GM23338 (cell line): ENCODE measurements at regions not wholly inside any gene's neighbourhood (a gene's known extent, or its start where the extent isn't known, plus 50 kb on each side); places are given as distances from the start of the nearest gene placed in this dataset.

Experiments
- ATAC-seq: fragments of 200-7000 bp; cut with Tn5 transposase; 3 replicates; pipeline ENCODE4 v1.9.1; 2020
- DNase-seq: peaks from one replicate; pipeline ENCODE4 v3.0.0-alpha.2; 2015; ENCODE audit warnings: low spot score
- H2AFZ ChIP-seq: fragments of 200-600 bp; sonication (generic); 2 replicates; pipeline ENCODE4 v1.8.0; 2016; ENCODE audit warnings: antibody characterized with exemption, mild to moderate bottlenecking, moderate library complexity
- H3F3A ChIP-seq: fragments of 200-600 bp; sonication (generic); replicated peaks from 2 replicates; pipeline ENCODE4 v1.8.0; 2017; ENCODE audit warnings: antibody characterized with exemption, mixed run types, low read depth
- H3K27ac ChIP-seq: fragments of 200-600 bp; sonication (generic); 2 replicates; pipeline ENCODE4 v1.6.1; 2016; ENCODE audit warnings: low read depth
- H3K27me3 ChIP-seq: fragments of 200-600 bp; sonication (generic); 2 replicates; pipeline ENCODE4 v1.8.0; 2016; ENCODE audit warnings: mild to moderate bottlenecking, mixed run types, moderate library complexity; ENCODE audit not compliant: insufficient read depth
- H3K36me3 ChIP-seq: fragments of 200-600 bp; sonication (generic); 2 replicates; pipeline ENCODE4 v1.8.0; 2016; ENCODE audit warnings: mild to moderate bottlenecking; ENCODE audit not compliant: insufficient read depth
- H3K4me1 ChIP-seq: fragments of 200-600 bp; sonication (generic); 2 replicates; pipeline ENCODE4 v1.8.0; 2016; ENCODE audit warnings: mild to moderate bottlenecking, moderate library complexity; ENCODE audit not compliant: insufficient read depth
- H3K4me2 ChIP-seq: fragments of 200-600 bp; sonication (generic); 2 replicates; pipeline ENCODE4 v1.7.1; 2017; ENCODE audit warnings: mixed run types
- H3K4me3 ChIP-seq: fragments of 200-600 bp; sonication (generic); 2 replicates; pipeline ENCODE4 v1.6.1; 2016; ENCODE audit warnings: mixed run types
- H3K79me2 ChIP-seq: fragments of 200-600 bp; sonication (generic); replicated peaks from 2 replicates; pipeline ENCODE4 v1.8.0; 2017; ENCODE audit warnings: mild to moderate bottlenecking; ENCODE audit not compliant: insufficient read depth
- H3K9me2 ChIP-seq: fragments of 200-600 bp; sonication (generic); 2 replicates; pipeline ENCODE4 v1.8.0; 2017; ENCODE audit not compliant: insufficient read depth
- H4K20me1 ChIP-seq: fragments of 200-600 bp; sonication (generic); replicated peaks from 2 replicates; pipeline ENCODE4 v1.8.0; 2017; ENCODE audit warnings: mild to moderate bottlenecking; ENCODE audit not compliant: insufficient read depth
- H3K27ac Mint-ChIP-seq: 2 replicates; pipeline ENCODE4 v1.8.0; 2020; ENCODE audit warnings: inconsistent platforms, mild to moderate bottlenecking, moderate library complexity, mixed read lengths
- H3K27me3 Mint-ChIP-seq: 3 replicates; pipeline ENCODE4 v1.8.0; 2022; ENCODE audit warnings: low read depth, mild to moderate bottlenecking, moderate library complexity, mixed read lengths, inconsistent platforms; ENCODE audit not compliant: insufficient read depth, poor library complexity
- H3K36me3 Mint-ChIP-seq: 3 replicates; pipeline ENCODE4 v1.8.0; 2021; ENCODE audit warnings: low read depth, mild to moderate bottlenecking, inconsistent platforms, moderate library complexity, mixed read lengths
- H3K4me1 Mint-ChIP-seq: 3 replicates; pipeline ENCODE4 v1.8.0; 2020; ENCODE audit warnings: mild to moderate bottlenecking, inconsistent platforms, mixed read lengths
- H3K4me3 Mint-ChIP-seq: 3 replicates; pipeline ENCODE4 v1.8.0; 2021; ENCODE audit warnings: moderate library complexity, mild to moderate bottlenecking, inconsistent platforms, mixed read lengths
- H3K9me3 Mint-ChIP-seq: 3 replicates; pipeline ENCODE4 v1.8.0; 2020; ENCODE audit warnings: moderate library complexity, mild to moderate bottlenecking, inconsistent platforms, mixed read lengths
- NANOG ChIP-seq: IDR thresholded peaks from 2 replicates; pipeline ENCODE4 v1.6.1; 2016; ENCODE audit warnings: antibody characterized with exemption, borderline replicate concordance
- REST ChIP-seq: IDR thresholded peaks from one replicate; pipeline ENCODE4 v1.6.1; 2018; ENCODE audit warnings: antibody characterized with exemption; ENCODE audit not compliant: unreplicated experiment
- ZNF462 ChIP-seq: fragments of 250-450 bp; sonication (Bioruptor Pico); IDR thresholded peaks from 2 replicates; pipeline ENCODE4 v1.5.0; 2020; ENCODE audit warnings: mild to moderate bottlenecking, moderate library complexity

- no peak for TF ChIP-seq REST
Measured at GRCh38 chr19:28537896-28538295, 675.1 kb downstream of the UQCRFS1 start (continued).

- ATAC-seq, result no peak
- no peak overlapping the region for H3K4me3 Mint-ChIP-seq
Measured at GRCh38 chr19:28537079-28537478, 675.9 kb downstream of the UQCRFS1 start.

More at GRCh38 chr19:28537079-28537478, 675.9 kb downstream of the UQCRFS1 start:
- H3K27ac ChIP-seq, result no peak overlapping the region
- no peak for TF ChIP-seq NANOG
- no peak for TF ChIP-seq ZNF462 (CRISPR knock-in tag)
- no peaks in the 10 kb centered on the region for H3K4me1 ChIP-seq
- H3K4me2 ChIP-seq, result no peak overlapping the region
- Mint-ChIP-seq H3K36me3 (no peaks in the 10 kb centered on the region), H3K27ac (no peak overlapping the region), H3K4me1 (0 out of 3 replicates have a peak, but pooled peaks cover 3% of the 10 kb centered on the region), H3K9me3 (peaks cover 15% of the 10 kb centered on the region), H3K27me3 (peaks cover 3% of the 10 kb centered on the region)
- no peak for DNase-seq
- no peaks in the 10 kb centered on the region for H3K36me3 ChIP-seq
- no peaks in the 10 kb centered on the region for H3K9me2 ChIP-seq
- no peaks in the 10 kb centered on the region for H3K79me2 ChIP-seq
- no peaks in the 10 kb centered on the region for H4K20me1 ChIP-seq
- H3K27me3 ChIP-seq, result no peaks in the 10 kb centered on the region
- no peaks in the 10 kb centered on the region for H3F3A ChIP-seq
- H3K4me3 ChIP-seq, result no peak overlapping the region
- H2AFZ ChIP-seq, result no peak overlapping the region
